HCT116 (cell line): ENCODE measurements at regions not wholly inside any gene's neighbourhood (a gene's known extent, or its start where the extent isn't known, plus 50 kb on each side); places are given as distances from the start of the nearest gene placed in this dataset.

ENCODE experiments used
- ATF3 ChIP-seq: IDR thresholded peaks from 2 replicates; pipeline ENCODE4 v1.6.1; 2012
- CTCF ChIP-seq, 3 experiments: fragments of 200-600 bp in 1 of 3; sonication (generic) in 1 of 3; IDR thresholded peaks in 2 of 3; conservative IDR thresholded peaks in 1 of 3; 2 replicates each; pipeline ENCODE4 v1.5.1; 2012 to 2017; ENCODE audit warnings: low read depth in 2 of 3, low read length in 2 of 3, antibody characterized with exemption in 1 of 3, borderline replicate concordance in 1 of 3, control low read depth in 1 of 3, mild to moderate bottlenecking in 1 of 3, mixed read lengths in 1 of 3, mixed run types in 1 of 3, moderate library complexity in 1 of 3; ENCODE audit not compliant: insufficient read depth in 1 of 3
- EZH2 ChIP-seq: fragments of 200-600 bp; sonication (generic); IDR thresholded peaks from 2 replicates; pipeline ENCODE4 v1.6.1; 2017; ENCODE audit warnings: antibody characterized with exemption, mixed run types
- EZH2phosphoT487 ChIP-seq: fragments of 200-600 bp; IDR thresholded peaks from 2 replicates; pipeline ENCODE4 v1.6.1; 2018; ENCODE audit warnings: antibody characterized with exemption, borderline replicate concordance
- POLR2A ChIP-seq: IDR thresholded peaks from 2 replicates; pipeline ENCODE4 v1.7.0; 2011; ENCODE audit warnings: borderline replicate concordance; ENCODE audit not compliant: insufficient read depth, insufficient read length; ENCODE audit errors: extremely low read depth
- REST ChIP-seq: IDR thresholded peaks from 2 replicates; pipeline ENCODE4 v1.6.1; 2012; ENCODE audit warnings: low read depth

GRCh38 chr11:115607621-115608221 lies 103.5 kb upstream of the CADM1 start:
- TF ChIP-seq CTCF (IDR thresholded peaks at IDR 0.05 in 2 of 3, conservative IDR thresholded peaks at IDR 0.05 in 1 of 3; ENCODE audit: borderline replicate concordance in 1 of 3, insufficient read depth in 1 of 3, low read depth in 2 of 3, low read length in 2 of 3) (no peak), EZH2 (no peak), EZH2phosphoT487 (no peak), POLR2A (no peak), ATF3 (no peak), REST (no peak)
